ENCODE measurements at regions not wholly inside any gene's neighbourhood (a gene's known extent, or its start where the extent isn't known, plus 50 kb on each side); places are given as distances from the start of the nearest gene placed in this dataset.

- H3K27me3 ChIP-seq (ENCODE audit: control insufficient read depth in 1 of 2, insufficient read depth in 2 of 2, low read length in 2 of 2) = no peaks in the 10 kb centered on the region
- H3K4me3 ChIP-seq (ENCODE audit: low read length in 2 of 2) = no peak overlapping the region
- no peak overlapping the region for H3K27ac ChIP-seq (ENCODE audit: low read length)
- no peak overlapping the region for H3K9ac ChIP-seq (ENCODE audit: low read length in 2 of 2)
- peaks cover 0 to 3% of the 10 kb centered on the region in 2 donors for H3K9me3 ChIP-seq (ENCODE audit: control insufficient read depth in 2 of 2, low read length in 2 of 2)
- no peaks in the 10 kb centered on the region for H3K4me1 ChIP-seq (ENCODE audit: control insufficient read depth, insufficient read depth, low read length)
- H3K36me3 ChIP-seq (ENCODE audit: control insufficient read depth in 2 of 2, insufficient read depth in 2 of 2, low read length in 2 of 2) = no peaks in the 10 kb centered on the region
Observed at GRCh38 chr1:94746635-94747525, 73.3 kb upstream of the SLC44A3 start.

GRCh38 chr1:94745742-94746141 lies 74.4 kb upstream of the SLC44A3 start:
- H3K4me3 ChIP-seq (ENCODE audit: low read length in 2 of 2) = no peak overlapping the region
- no peak overlapping the region for H3K27ac ChIP-seq (ENCODE audit: low read length)
- no peaks in the 10 kb centered on the region for H3K36me3 ChIP-seq (ENCODE audit: control insufficient read depth in 2 of 2, insufficient read depth in 2 of 2, low read length in 2 of 2)

GRCh38 chr1:94743862-94744261 lies 76.3 kb upstream of the SLC44A3 start:
- Histone ChIP-seq H3K27me3 (ENCODE audit: control insufficient read depth in 1 of 2, insufficient read depth in 2 of 2, low read length in 2 of 2) (no peaks in the 10 kb centered on the region), H3K9me3 (ENCODE audit: control insufficient read depth in 2 of 2, low read length in 2 of 2) (no peaks in the 10 kb centered on the region), H3K9ac (ENCODE audit: low read length in 2 of 2) (no peak overlapping the region), H3K36me3 (ENCODE audit: control insufficient read depth in 2 of 2, insufficient read depth in 2 of 2, low read length in 2 of 2) (no peaks in the 10 kb centered on the region), H3K4me3 (ENCODE audit: low read length in 2 of 2) (no peak overlapping the region), H3K27ac (ENCODE audit: low read length) (no peak overlapping the region), H3K4me1 (ENCODE audit: control insufficient read depth, insufficient read depth, low read length) (no peaks in the 10 kb centered on the region)

More at GRCh38 chr1:94745742-94746141, 74.4 kb upstream of the SLC44A3 start:
- Histone ChIP-seq H3K4me1 (ENCODE audit: control insufficient read depth, insufficient read depth, low read length) (no peaks in the 10 kb centered on the region), H3K27me3 (ENCODE audit: control insufficient read depth in 1 of 2, insufficient read depth in 2 of 2, low read length in 2 of 2) (no peaks in the 10 kb centered on the region), H3K9me3 (ENCODE audit: control insufficient read depth in 2 of 2, low read length in 2 of 2) (peaks cover 0 to 3% of the 10 kb centered on the region in 2 donors), H3K9ac (ENCODE audit: low read length in 2 of 2) (no peak overlapping the region)

GRCh38 chr1:94741996-94742395 lies 78.2 kb upstream of the SLC44A3 start:
- H3K9ac ChIP-seq (ENCODE audit: low read length in 2 of 2) = no peak overlapping the region
- H3K4me1 ChIP-seq (ENCODE audit: control insufficient read depth, insufficient read depth, low read length) = no peaks in the 10 kb centered on the region
- H3K36me3 ChIP-seq (ENCODE audit: control insufficient read depth in 2 of 2, insufficient read depth in 2 of 2, low read length in 2 of 2) = no peaks in the 10 kb centered on the region
- H3K27me3 ChIP-seq (ENCODE audit: control insufficient read depth in 1 of 2, insufficient read depth in 2 of 2, low read length in 2 of 2) = no peaks in the 10 kb centered on the region
- H3K4me3 ChIP-seq (ENCODE audit: low read length in 2 of 2) = no peak overlapping the region
- H3K9me3 ChIP-seq (ENCODE audit: control insufficient read depth in 2 of 2, low read length in 2 of 2) = no peaks in the 10 kb centered on the region
- H3K27ac ChIP-seq (ENCODE audit: low read length) = no peak overlapping the region

- Histone ChIP-seq H3K9ac (ENCODE audit: low read length in 2 of 2) (no peak overlapping the region), H3K9me3 (ENCODE audit: control insufficient read depth in 2 of 2, low read length in 2 of 2) (no peaks in the 10 kb centered on the region), H3K27ac (ENCODE audit: low read length) (no peak overlapping the region), H3K36me3 (ENCODE audit: control insufficient read depth in 2 of 2, insufficient read depth in 2 of 2, low read length in 2 of 2) (no peaks in the 10 kb centered on the region), H3K4me1 (ENCODE audit: control insufficient read depth, insufficient read depth, low read length) (no peaks in the 10 kb centered on the region), H3K4me3 (ENCODE audit: low read length in 2 of 2) (no peak overlapping the region), H3K27me3 (ENCODE audit: control insufficient read depth in 1 of 2, insufficient read depth in 2 of 2, low read length in 2 of 2) (no peaks in the 10 kb centered on the region)
Observed at GRCh38 chr1:94741510-94741909, 78.6 kb upstream of the SLC44A3 start.

- no peaks in the 10 kb centered on the region for H3K9me3 ChIP-seq (ENCODE audit: control insufficient read depth in 2 of 2, low read length in 2 of 2)
- H3K27me3 ChIP-seq (ENCODE audit: control insufficient read depth in 1 of 2, insufficient read depth in 2 of 2, low read length in 2 of 2) = no peaks in the 10 kb centered on the region
- H3K4me1 ChIP-seq (ENCODE audit: control insufficient read depth, insufficient read depth, low read length) = no peaks in the 10 kb centered on the region
- no peak overlapping the region for H3K9ac ChIP-seq (ENCODE audit: low read length in 2 of 2)
- H3K27ac ChIP-seq (ENCODE audit: low read length) = no peak overlapping the region
- no peak overlapping the region for H3K4me3 ChIP-seq (ENCODE audit: low read length in 2 of 2)
- no peaks in the 10 kb centered on the region for H3K36me3 ChIP-seq (ENCODE audit: control insufficient read depth in 2 of 2, insufficient read depth in 2 of 2, low read length in 2 of 2)
Observed at GRCh38 chr1:94739521-94740061, 80.6 kb upstream of the SLC44A3 start.

GRCh38 chr1:94738371-94738770 lies 81.8 kb upstream of the SLC44A3 start:
- no peak overlapping the region for H3K27ac ChIP-seq (ENCODE audit: low read length)
- no peak overlapping the region for H3K4me3 ChIP-seq (ENCODE audit: low read length in 2 of 2)
- H3K9me3 ChIP-seq (ENCODE audit: control insufficient read depth in 2 of 2, low read length in 2 of 2) = no peaks in the 10 kb centered on the region
- H3K9ac ChIP-seq (ENCODE audit: low read length in 2 of 2) = no peak overlapping the region
- H3K4me1 ChIP-seq (ENCODE audit: control insufficient read depth, insufficient read depth, low read length) = no peaks in the 10 kb centered on the region
- H3K36me3 ChIP-seq (ENCODE audit: control insufficient read depth in 2 of 2, insufficient read depth in 2 of 2, low read length in 2 of 2) = no peaks in the 10 kb centered on the region
- H3K27me3 ChIP-seq (ENCODE audit: control insufficient read depth in 1 of 2, insufficient read depth in 2 of 2, low read length in 2 of 2) = no peaks in the 10 kb centered on the region

GRCh38 chr1:94737124-94737998 lies 82.8 kb upstream of the SLC44A3 start:
- Histone ChIP-seq H3K27ac (ENCODE audit: low read length) (no peak overlapping the region), H3K4me3 (ENCODE audit: low read length in 2 of 2) (no peak overlapping the region), H3K27me3 (ENCODE audit: control insufficient read depth in 1 of 2, insufficient read depth in 2 of 2, low read length in 2 of 2) (no peaks in the 10 kb centered on the region), H3K36me3 (ENCODE audit: control insufficient read depth in 2 of 2, insufficient read depth in 2 of 2, low read length in 2 of 2) (no peaks in the 10 kb centered on the region), H3K9ac (ENCODE audit: low read length in 2 of 2) (no peak overlapping the region), H3K4me1 (ENCODE audit: control insufficient read depth, insufficient read depth, low read length) (no peaks in the 10 kb centered on the region), H3K9me3 (ENCODE audit: control insufficient read depth in 2 of 2, low read length in 2 of 2) (no peaks in the 10 kb centered on the region)

GRCh38 chr1:94736549-94736948 lies 83.6 kb upstream of the SLC44A3 start:
- Histone ChIP-seq H3K36me3 (ENCODE audit: control insufficient read depth in 2 of 2, insufficient read depth in 2 of 2, low read length in 2 of 2) (no peaks in the 10 kb centered on the region), H3K9ac (ENCODE audit: low read length in 2 of 2) (no peak overlapping the region), H3K9me3 (ENCODE audit: control insufficient read depth in 2 of 2, low read length in 2 of 2) (no peaks in the 10 kb centered on the region), H3K27ac (ENCODE audit: low read length) (no peak overlapping the region), H3K4me3 (ENCODE audit: low read length in 2 of 2) (no peak overlapping the region), H3K4me1 (ENCODE audit: control insufficient read depth, insufficient read depth, low read length) (no peaks in the 10 kb centered on the region), H3K27me3 (ENCODE audit: control insufficient read depth in 1 of 2, insufficient read depth in 2 of 2, low read length in 2 of 2) (no peaks in the 10 kb centered on the region)

- no peak overlapping the region for H3K27ac ChIP-seq (ENCODE audit: low read length)
- H3K4me1 ChIP-seq (ENCODE audit: control insufficient read depth, insufficient read depth, low read length) = no peaks in the 10 kb centered on the region
- H3K36me3 ChIP-seq (ENCODE audit: control insufficient read depth in 2 of 2, insufficient read depth in 2 of 2, low read length in 2 of 2) = no peaks in the 10 kb centered on the region
- H3K9ac ChIP-seq (ENCODE audit: low read length in 2 of 2) = no peak overlapping the region
- no peak overlapping the region for H3K4me3 ChIP-seq (ENCODE audit: low read length in 2 of 2)
- no peaks in the 10 kb centered on the region for H3K27me3 ChIP-seq (ENCODE audit: control insufficient read depth in 1 of 2, insufficient read depth in 2 of 2, low read length in 2 of 2)
- H3K9me3 ChIP-seq (ENCODE audit: control insufficient read depth in 2 of 2, low read length in 2 of 2) = no peaks in the 10 kb centered on the region
Observed at GRCh38 chr1:94736073-94736472, 84.1 kb upstream of the SLC44A3 start.

All from stomach smooth muscle (tissue), 2 donors.